GM12878 (cell line): ENCODE measurements at regions not wholly inside any gene's neighbourhood (a gene's known extent, or its start where the extent isn't known, plus 50 kb on each side); places are given as distances from the start of the nearest gene placed in this dataset.

Experiments
- ATAC-seq: fragments of 200-7000 bp; cut with Tn5 transposase; 3 replicates; pipeline ENCODE4 v1.9.1; 2020; ENCODE audit warnings: mild to moderate bottlenecking, moderate library complexity
- BruUV-seq: library from RNA; stranded (reverse); fragments of 400-500 nt; replicated peaks from 2 replicates; lab custom pipeline; 2021; lab: Mats Ljungman, UMichigan
- CTCF ChIA-PET: fragments of 300-600 bp; sonication (Branson Sonifier 250); formaldehyde crosslinking; extraction: SDS; loops from one replicate; lab custom pipeline; 2021; ENCODE audit warnings: inconsistent platforms; lab: Yijun Ruan, JAX
- POLR2A ChIA-PET: fragments of 350-600 bp; formaldehyde crosslinking; extraction: SDS; loops from one replicate; lab custom pipeline; 2021; ENCODE audit warnings: inconsistent platforms; lab: Charles Lee
- RAD21 ChIA-PET: fragments of 300-600 bp; sonication (Branson Sonifier 250); formaldehyde crosslinking; loops from one replicate; lab custom pipeline; 2023; ENCODE audit warnings: antibody characterized with exemption; ENCODE audit not compliant: unreplicated experiment; lab: Charles Lee
- SMC1A ChIA-PET: fragments of 300-600 bp; sonication (Branson Sonifier 250); formaldehyde crosslinking; loops from one replicate; lab custom pipeline; 2023; ENCODE audit not compliant: unreplicated experiment, uncharacterized antibody; lab: Charles Lee
- DNase-seq: peaks from one replicate; pipeline ENCODE4 v3.0.0-alpha.2; 2011; ENCODE audit warnings: low read depth, low spot score
- FAIRE-seq: peaks from 3 replicates; lab custom pipeline; 2011; peaks lifted over from hg19 to GRCh38; lab: Jason Lieb, UNC
- H2AFZ ChIP-seq: 2 replicates; pipeline ENCODE4 v1.6.0; 2011; ENCODE audit warnings: low read depth, low read length, control low read depth; ENCODE audit not compliant: control insufficient read depth
- H3K27ac ChIP-seq: 2 replicates; pipeline ENCODE4 v1.5.1; 2011; ENCODE audit warnings: control low read depth; ENCODE audit not compliant: control insufficient read depth, insufficient read depth
- H3K27me3 ChIP-seq, 2 experiments: replicated peaks in 1 of 2; 2 replicates each; pipeline versions ENCODE4 v1.6.0 to v1.6.1; 2011; ENCODE audit warnings: low read length in 1 of 2; ENCODE audit not compliant: control insufficient read depth in 2 of 2, insufficient read depth in 2 of 2
- H3K36me3 ChIP-seq, 2 experiments: 2 replicates each; pipeline ENCODE4 v1.5.1; 2011; ENCODE audit warnings: low read length in 1 of 2; ENCODE audit not compliant: control insufficient read depth in 2 of 2, insufficient read depth in 2 of 2
- H3K4me1 ChIP-seq: 2 replicates; pipeline ENCODE4 v1.6.1; 2011; ENCODE audit warnings: mild to moderate bottlenecking, low read length, moderate library complexity, mixed read lengths; ENCODE audit not compliant: control insufficient read depth, insufficient read depth
- H3K4me2 ChIP-seq: 2 replicates; pipeline ENCODE4 v1.6.0; 2011; ENCODE audit warnings: control low read depth; ENCODE audit not compliant: control insufficient read depth, insufficient read depth
- H3K4me3 ChIP-seq: fragments of 200-600 bp; sonication (generic); 2 replicates; pipeline ENCODE4 v1.5.1; 2016
- H3K79me2 ChIP-seq: 2 replicates; pipeline ENCODE4 v1.6.0; 2011; ENCODE audit warnings: low read length; ENCODE audit not compliant: control insufficient read depth, insufficient read depth
- H3K9ac ChIP-seq: 2 replicates; pipeline ENCODE4 v1.8.0; 2011; ENCODE audit warnings: low read length, control low read depth, mixed read lengths; ENCODE audit not compliant: control insufficient read depth, insufficient read depth
- H3K9me3 ChIP-seq: replicated peaks from 3 replicates; pipeline ENCODE4 v1.5.1; 2011; ENCODE audit warnings: mild to moderate bottlenecking, low read length; ENCODE audit not compliant: control insufficient read depth, insufficient read depth
- H4K20me1 ChIP-seq: 2 replicates; pipeline ENCODE4 v1.6.0; 2011; ENCODE audit not compliant: control insufficient read depth, insufficient read depth
- ATF3 ChIP-seq: IDR thresholded peaks from 2 replicates; pipeline ENCODE4 v1.6.1; 2011; ENCODE audit warnings: low read depth, mild to moderate bottlenecking, low read length, moderate library complexity, borderline replicate concordance; ENCODE audit errors: extremely low read depth
- ATF7 ChIP-seq: fragments of 450-650 bp; IDR thresholded peaks from 2 replicates; pipeline ENCODE4 v1.6.1; 2016; ENCODE audit warnings: low read depth, mild to moderate bottlenecking
- CBFB ChIP-seq: IDR thresholded peaks from 2 replicates; pipeline ENCODE4 v1.6.1; 2016; ENCODE audit warnings: antibody characterized with exemption, low read depth
- EP300 ChIP-seq, 2 experiments: fragments of 150-350 bp in 1 of 2; IDR thresholded peaks; 2 replicates each; pipeline ENCODE4 v1.6.1; 2011 to 2012; ENCODE audit warnings: low read depth in 2 of 2, low read length in 2 of 2, borderline replicate concordance in 1 of 2, improper control_type of control experiment in 1 of 2, inconsistent platforms in 1 of 2; ENCODE audit not compliant: control insufficient read depth in 1 of 2
- FOXM1 ChIP-seq: IDR thresholded peaks from 2 replicates; pipeline ENCODE4 v1.6.1; 2012; ENCODE audit warnings: low read depth, mild to moderate bottlenecking, inconsistent platforms, low read length, moderate library complexity
- IKZF2 ChIP-seq, 2 experiments: fragments of 450-650 bp; IDR thresholded peaks; 2 replicates each; pipeline ENCODE4 v1.6.1; 2017; ENCODE audit warnings: mild to moderate bottlenecking in 2 of 2, moderate library complexity in 2 of 2
- MLLT1 ChIP-seq: fragments of 450-650 bp; IDR thresholded peaks from 2 replicates; pipeline ENCODE4 v1.6.1; 2016; ENCODE audit warnings: mild to moderate bottlenecking
- NKRF ChIP-seq: fragments of 450-650 bp; conservative IDR thresholded peaks from 2 replicates; pipeline ENCODE4 v1.6.1; 2017; ENCODE audit warnings: mild to moderate bottlenecking, moderate library complexity
- POLR2AphosphoS2 ChIP-seq: IDR thresholded peaks from 2 replicates; pipeline ENCODE4 v1.6.1; 2011; ENCODE audit warnings: low read depth, mild to moderate bottlenecking, low read length, improper control_type of control experiment, moderate library complexity
- SP1 ChIP-seq: IDR thresholded peaks from one replicate; pipeline ENCODE4 v1.6.1; 2011; ENCODE audit warnings: low read depth, low read length
- SREBF2 ChIP-seq: IDR thresholded peaks from 2 replicates; pipeline ENCODE4 v1.6.1; 2012; ENCODE audit warnings: mild to moderate bottlenecking, low read length
- ZBED1 ChIP-seq: IDR thresholded peaks from 2 replicates; pipeline ENCODE4 v1.6.1; 2016; ENCODE audit warnings: borderline replicate concordance
- ZNF217 ChIP-seq: fragments of 450-650 bp; IDR thresholded peaks from 2 replicates; pipeline ENCODE4 v1.6.1; 2017; ENCODE audit warnings: antibody characterized with exemption, mild to moderate bottlenecking
- ZSCAN29 ChIP-seq: fragments of 450-650 bp; IDR thresholded peaks from 2 replicates; pipeline ENCODE4 v1.6.1; 2017; ENCODE audit warnings: mild to moderate bottlenecking, moderate library complexity
- WGBS: methylation state at CpG from one replicate; pipeline ENCODE4 v1.1.6; 2016; ENCODE audit warnings: low lambda C conversion rate; ENCODE audit not compliant: insufficient replicate concordance, insufficient coverage; ENCODE audit errors: missing lambda C conversion rate; 5-methylcytosine and 5-hydroxymethylcytosine counted together
- in situ Hi-C: fragments of 300-500 bp; cut with MboI; formaldehyde crosslinking; loops from 9 replicates; pipeline ENCODE4 v1.14.3; 2018; ENCODE audit warnings: mixed read lengths
- intact Hi-C: fragments of 100-400 bp; cut with micrococcal nuclease; formaldehyde crosslinking; loops from one replicate; pipeline ENCODE4 v1.14.2; 2022; ENCODE audit not compliant: unreplicated experiment

GRCh38 chr7:152527610-152528032 lies 91.8 kb upstream of the KMT2C start:
- no peaks in the 10 kb centered on the region for H3K27me3 ChIP-seq
- no TSS peak for BruUV-seq
- H3K4me3 ChIP-seq, result no peak overlapping the region
- no peaks in the 10 kb centered on the region for H3K4me1 ChIP-seq
- ChIA-PET CTCF (no interaction called here), RAD21 (no interaction called here), POLR2A (no interaction called here), SMC1A (no interaction called here)
- WGBS, result 58% methylated on average over 7 of the region's 7 CpGs
- FAIRE-seq (no peak), DNase-seq (no peak), ATAC-seq (no peak)
- H3K4me2 ChIP-seq, result no peak overlapping the region
- H3K9ac ChIP-seq, result no peak overlapping the region
- intact Hi-C loops (no loop called here), in situ Hi-C loops (no loop called here)
- H4K20me1 ChIP-seq, result no peaks in the 10 kb centered on the region
- no peaks in the 10 kb centered on the region for H3K79me2 ChIP-seq
- TF ChIP-seq FOXM1, result no peak
- TF ChIP-seq ZBED1, result no peak
- TF ChIP-seq CBFB, result no peak
- no peak for TF ChIP-seq ATF7
- no peak for TF ChIP-seq IKZF2 (IDR thresholded peaks at IDR 0.05)
- TF ChIP-seq ATF3, result no peak
- TF ChIP-seq SP1, result no peak
- no peak for TF ChIP-seq EP300 (IDR thresholded peaks at IDR 0.05; ENCODE audit: borderline replicate concordance in 1 of 2, control insufficient read depth in 1 of 2, low read depth in 2 of 2, low read length in 2 of 2)
- TF ChIP-seq ZSCAN29, result no peak
- TF ChIP-seq ZNF217, result no peak
- TF ChIP-seq SREBF2, result no peak
- TF ChIP-seq POLR2AphosphoS2, result no peak
- TF ChIP-seq NKRF, result no peak
- no peak for TF ChIP-seq MLLT1
- no peaks in the 10 kb centered on the region for H3K36me3 ChIP-seq
- H2AFZ ChIP-seq, result no peak overlapping the region
- no peaks in the 10 kb centered on the region for H3K9me3 ChIP-seq
- H3K27ac ChIP-seq, result no peak overlapping the region
